ENCODE measurements at regions not wholly inside any gene's neighbourhood (a gene's known extent, or its start where the extent isn't known, plus 50 kb on each side); places are given as distances from the start of the nearest gene placed in this dataset.

GRCh38 chr2:117071556-117072102 is 742.9 kb upstream of the DDX18 start:
- no peaks in the 10 kb centered on the region for H4K20me1 ChIP-seq (ENCODE audit: low read length)
- no peaks in the 10 kb centered on the region for H3F3A ChIP-seq (ENCODE audit: low read length, unreplicated experiment)
- H2AFZ ChIP-seq (ENCODE audit: low read length), result no peak overlapping the region
- H3K4me3 ChIP-seq (ENCODE audit: low read length), result no peak overlapping the region
- BruUV-seq (replicated peaks), result no TSS peak
- DNase-seq (no peak), ATAC-seq (no peak)
- H3K9ac ChIP-seq (ENCODE audit: low read length), result no peak overlapping the region
- H3K79me2 ChIP-seq (ENCODE audit: low read length), result no peaks in the 10 kb centered on the region
- no peaks in the 10 kb centered on the region for H3K36me3 ChIP-seq (ENCODE audit: low read depth, low read length)
- no peaks in the 10 kb centered on the region for H3K9me3 ChIP-seq (ENCODE audit: low read length)
- H3K27ac ChIP-seq (ENCODE audit: low read length), result no peak overlapping the region
- TF ChIP-seq CTCF (conservative IDR thresholded peaks at IDR 0.05; ENCODE audit: low read depth, low read length) (no peak), EZH2 (IDR thresholded peaks at IDR 0.05; ENCODE audit: low read length, unreplicated experiment) (no peak), EZH2phosphoT487 (IDR thresholded peaks at IDR 0.05; ENCODE audit: borderline replicate concordance, low read length) (no peak)
- H3K4me2 ChIP-seq (ENCODE audit: low read length), result no peak overlapping the region
- intact Hi-C loops (cut with micrococcal nuclease), result no loop called here
- H3K4me1 ChIP-seq (ENCODE audit: insufficient read depth, low read length), result no peaks in the 10 kb centered on the region
- ChIA-PET POLR2A (ENCODE audit: unreplicated experiment) (no interaction called here), CTCF (no interaction called here)
- no peaks in the 10 kb centered on the region for H3K27me3 ChIP-seq (ENCODE audit: low read length)
- H3K9me2 ChIP-seq (replicated peaks; ENCODE audit: low read length), result no peaks in the 10 kb centered on the region

- Histone ChIP-seq H3K27ac (ENCODE audit: low read length) (no peak overlapping the region), H3K9me3 (ENCODE audit: low read length) (no peaks in the 10 kb centered on the region), H3K27me3 (ENCODE audit: low read length) (no peaks in the 10 kb centered on the region), H2AFZ (ENCODE audit: low read length) (no peak overlapping the region), H3K36me3 (ENCODE audit: low read depth, low read length) (no peaks in the 10 kb centered on the region), H3K9me2 (replicated peaks; ENCODE audit: low read length) (no peaks in the 10 kb centered on the region), H3K4me1 (ENCODE audit: insufficient read depth, low read length) (no peaks in the 10 kb centered on the region), H3K4me2 (ENCODE audit: low read length) (no peak overlapping the region), H3F3A (ENCODE audit: low read length, unreplicated experiment) (no peaks in the 10 kb centered on the region), H3K9ac (ENCODE audit: low read length) (no peak overlapping the region), H3K4me3 (ENCODE audit: low read length) (no peak overlapping the region), H3K79me2 (ENCODE audit: low read length) (no peaks in the 10 kb centered on the region), H4K20me1 (ENCODE audit: low read length) (no peaks in the 10 kb centered on the region)
- CTCF ChIA-PET, result no interaction called here
- no peak for DNase-seq
- TF ChIP-seq EZH2 (IDR thresholded peaks at IDR 0.05; ENCODE audit: low read length, unreplicated experiment) (no peak), EZH2phosphoT487 (IDR thresholded peaks at IDR 0.05; ENCODE audit: borderline replicate concordance, low read length) (no peak), CTCF (conservative IDR thresholded peaks at IDR 0.05; ENCODE audit: low read depth, low read length) (no peak)
- POLR2A ChIA-PET (ENCODE audit: unreplicated experiment), result no interaction called here
- intact Hi-C loops (cut with micrococcal nuclease), result no loop called here
- ATAC-seq, result no peak
- BruUV-seq (replicated peaks), result no TSS peak
Measured at GRCh38 chr2:117074756-117075155, 739.7 kb upstream of the DDX18 start.

GRCh38 chr2:117085256-117085655 is 729.2 kb upstream of the DDX18 start:
- Histone ChIP-seq H3K9me2 (replicated peaks; ENCODE audit: low read length) (no peaks in the 10 kb centered on the region), H3K4me1 (ENCODE audit: insufficient read depth, low read length) (no peaks in the 10 kb centered on the region), H3K79me2 (ENCODE audit: low read length) (no peaks in the 10 kb centered on the region), H2AFZ (ENCODE audit: low read length) (no peak overlapping the region), H3K9me3 (ENCODE audit: low read length) (no peaks in the 10 kb centered on the region), H3K27me3 (ENCODE audit: low read length) (no peaks in the 10 kb centered on the region; the same call in 1 of the 2 replicates), H4K20me1 (ENCODE audit: low read length) (no peaks in the 10 kb centered on the region), H3K9ac (ENCODE audit: low read length) (no peak overlapping the region), H3K27ac (ENCODE audit: low read length) (no peak overlapping the region), H3K36me3 (ENCODE audit: low read depth, low read length) (no peaks in the 10 kb centered on the region), H3K4me2 (ENCODE audit: low read length) (no peak overlapping the region), H3F3A (ENCODE audit: low read length, unreplicated experiment) (no peaks in the 10 kb centered on the region), H3K4me3 (ENCODE audit: low read length) (no peak overlapping the region)
- no peak for DNase-seq
- intact Hi-C loops (cut with micrococcal nuclease), result no loop called here
- POLR2A ChIA-PET (ENCODE audit: unreplicated experiment), result no interaction called here
- TF ChIP-seq CTCF (conservative IDR thresholded peaks at IDR 0.05; ENCODE audit: low read depth, low read length) (no peak), EZH2 (IDR thresholded peaks at IDR 0.05; ENCODE audit: low read length, unreplicated experiment) (no peak), EZH2phosphoT487 (IDR thresholded peaks at IDR 0.05; ENCODE audit: borderline replicate concordance, low read length) (no peak)
- no TSS peak for BruUV-seq (replicated peaks)
- CTCF ChIA-PET, result no interaction called here
- ATAC-seq, result no peak

Measured in PC-3 (cell line).